HG03439 (cell line): ENCODE measurements at regions not wholly inside any gene's neighbourhood (a gene's known extent, or its start where the extent isn't known, plus 50 kb on each side); places are given as distances from the start of the nearest gene placed in this dataset.

Source experiments
- ATAC-seq: cut with Tn5 transposase; IDR thresholded peaks from one replicate; pipeline ENCODE4 v1.9.1; 2021; ENCODE audit warnings: mild to moderate bottlenecking, moderate library complexity; ENCODE audit not compliant: unreplicated experiment

DNA sequence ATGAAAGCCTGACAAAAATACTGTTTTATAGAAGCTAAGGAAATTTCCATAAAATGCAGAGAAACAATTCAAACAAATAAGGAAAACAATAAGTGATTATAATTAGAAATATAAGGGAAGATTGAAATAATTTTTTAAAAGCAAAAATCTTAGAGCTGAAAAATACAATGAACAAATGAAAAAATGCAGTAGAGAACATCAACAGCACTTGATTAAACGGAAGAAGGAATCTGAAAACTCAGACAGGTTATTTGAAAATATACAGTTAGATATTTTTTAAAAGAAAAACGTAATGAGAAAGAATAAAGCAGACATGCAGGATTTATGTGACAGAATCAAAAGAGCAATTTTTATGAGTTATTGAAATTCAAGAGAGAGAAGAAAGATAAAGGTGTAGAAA lies 279.1 kb upstream of the MAGI2 start:
- no peak for ATAC-seq

DNA sequence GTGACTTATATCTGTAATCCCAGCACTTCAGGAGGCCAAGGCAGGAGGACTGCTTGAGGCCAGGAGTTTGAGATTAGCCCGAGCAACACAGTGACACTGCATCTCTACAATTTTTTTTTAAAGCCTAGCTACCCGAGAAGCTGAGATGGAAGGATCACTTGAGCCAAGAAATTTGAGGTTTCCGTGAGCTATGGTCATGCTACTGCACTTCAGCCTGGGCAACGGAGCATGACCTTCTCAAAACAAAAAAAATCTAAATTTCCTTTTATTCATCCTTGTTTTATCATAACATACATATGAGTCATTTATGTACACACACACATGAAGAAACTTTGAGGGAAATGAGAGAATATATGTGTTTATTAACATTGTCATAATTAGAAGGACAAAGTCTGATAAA lies 277.5 kb upstream of the MAGI2 start:
- no peak for ATAC-seq

DNA sequence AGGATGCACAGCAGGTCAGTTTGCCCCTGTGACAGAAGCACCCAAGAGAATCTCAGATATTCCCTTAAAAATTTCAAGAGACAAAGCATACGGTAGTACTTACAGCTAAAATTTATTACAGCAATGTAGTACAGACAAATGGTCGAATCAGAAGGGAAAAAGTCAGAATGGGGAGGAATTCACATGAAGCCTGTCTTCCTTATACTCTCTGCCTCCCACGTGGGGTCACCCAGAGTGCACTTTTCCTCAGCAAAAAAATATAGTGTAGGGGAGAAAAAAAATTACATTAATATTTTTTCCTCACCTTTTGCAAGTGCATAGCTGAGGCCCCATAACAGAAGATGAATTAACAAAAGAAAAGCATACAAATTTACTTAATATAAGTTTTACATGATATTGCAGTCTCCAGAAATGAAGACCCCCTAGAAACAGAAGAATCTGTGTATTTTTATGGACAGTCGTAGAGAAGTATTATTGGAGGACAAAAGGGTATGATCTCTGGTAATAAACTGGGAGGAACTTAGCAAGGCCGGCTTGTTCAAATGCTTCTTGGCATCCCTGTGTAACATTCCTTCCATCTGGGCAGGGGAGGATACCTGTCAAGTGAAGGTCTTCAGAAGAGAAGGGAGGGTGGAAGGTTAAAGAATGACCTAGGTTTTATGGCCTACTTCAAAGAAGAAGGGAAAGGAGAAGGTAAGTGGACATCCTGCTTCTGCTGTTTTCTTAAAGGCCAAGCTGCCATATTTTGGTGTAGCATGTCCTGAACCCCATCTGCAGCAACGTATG lies 270.6 kb upstream of the MAGI2 start:
- ATAC-seq: no peak

DNA sequence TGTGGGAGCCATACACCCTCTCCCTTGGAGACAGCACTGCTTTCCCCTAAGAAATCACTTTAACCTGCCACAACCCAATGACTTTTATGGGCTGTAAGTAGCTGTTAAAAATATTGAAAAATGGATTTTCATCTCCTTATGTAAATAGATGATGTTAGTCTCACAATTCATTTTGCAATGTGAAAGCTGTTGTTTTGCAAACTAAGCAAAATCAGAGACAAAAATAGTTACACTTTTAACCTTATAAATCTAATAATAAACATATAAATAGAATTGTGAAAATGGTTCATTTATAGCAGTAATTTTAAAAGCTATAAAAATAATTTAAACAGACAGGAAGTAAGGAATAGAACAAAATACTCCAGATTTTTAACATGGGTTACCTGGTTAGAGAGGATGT lies 268.8 kb upstream of the MAGI2 start:
- no peak for ATAC-seq

DNA sequence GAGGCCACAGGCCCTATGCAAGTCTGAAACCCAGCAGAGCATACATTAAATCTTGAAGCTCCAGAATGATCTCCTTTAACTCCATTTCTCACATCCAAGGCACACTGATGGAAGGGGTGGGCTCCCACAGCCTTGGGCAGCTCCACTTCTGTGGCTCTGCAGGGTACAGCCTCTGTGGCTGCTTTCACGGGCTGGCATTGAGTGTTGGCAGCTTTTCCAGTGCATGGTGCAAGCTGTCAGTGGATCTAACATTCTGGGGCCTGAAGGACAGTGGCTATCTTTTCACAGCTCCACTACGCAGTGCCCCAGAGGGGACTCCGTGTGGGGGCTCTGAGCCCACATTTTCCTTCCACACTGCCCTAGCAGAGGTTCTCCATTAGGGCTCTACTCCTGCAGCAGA lies 265.7 kb upstream of the MAGI2 start:
- ATAC-seq: no peak

DNA sequence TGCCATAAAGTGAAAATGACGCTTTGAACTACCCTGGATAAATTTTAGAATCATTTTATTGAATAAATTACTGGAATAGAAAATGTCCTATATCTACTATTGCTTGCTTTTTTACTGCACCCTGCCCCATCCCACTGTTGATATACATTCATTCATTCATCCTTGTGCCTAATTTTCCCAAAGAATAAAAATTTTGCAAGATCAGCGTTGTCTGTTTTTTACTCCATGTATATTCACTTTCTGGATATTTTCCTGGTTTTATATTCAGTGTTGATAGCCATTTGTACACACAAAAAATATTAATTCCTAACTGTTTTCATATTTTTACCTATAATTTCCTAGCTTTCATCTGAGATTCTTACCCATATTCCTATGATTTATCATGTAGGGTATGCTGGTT lies 262.9 kb upstream of the MAGI2 start:
- no peak for ATAC-seq

DNA sequence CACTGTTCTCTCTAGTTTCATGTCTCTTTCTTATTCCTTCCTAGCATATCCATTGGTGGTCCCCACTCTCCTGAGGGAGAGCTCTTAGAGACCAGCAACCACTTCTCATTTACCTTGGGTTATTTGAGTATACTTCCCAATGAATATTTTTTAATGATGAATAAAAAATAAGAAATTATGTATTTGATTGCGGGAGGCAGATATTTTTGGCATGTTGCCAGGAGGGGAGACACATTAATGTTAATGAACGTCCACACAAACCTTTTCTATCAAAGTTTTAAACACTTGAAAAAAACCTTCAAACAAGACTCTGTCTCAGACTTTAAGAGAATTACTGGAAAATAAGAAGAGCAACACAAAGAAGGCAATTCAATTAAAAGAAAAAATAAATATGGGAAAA lies 260.6 kb upstream of the MAGI2 start:
- no peak for ATAC-seq

DNA sequence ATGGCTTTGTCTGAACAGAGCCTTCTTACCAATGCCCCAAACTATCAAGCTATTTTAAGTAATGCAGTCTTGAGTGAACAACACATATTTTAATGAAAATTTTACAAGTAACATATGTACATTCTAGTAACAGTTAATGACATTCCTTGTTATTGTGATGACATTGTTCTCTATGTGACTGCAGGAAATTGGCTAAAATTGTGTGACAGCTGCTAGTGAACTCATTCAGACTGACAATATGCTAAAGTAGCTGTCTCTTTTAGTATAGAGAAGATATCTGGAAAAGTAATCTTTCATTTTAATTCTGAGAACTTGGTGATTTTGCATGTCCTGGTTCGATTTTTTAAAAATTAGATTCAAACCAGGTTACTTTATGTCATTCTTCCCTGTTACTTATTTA lies 259.8 kb upstream of the MAGI2 start:
- no peak for ATAC-seq

DNA sequence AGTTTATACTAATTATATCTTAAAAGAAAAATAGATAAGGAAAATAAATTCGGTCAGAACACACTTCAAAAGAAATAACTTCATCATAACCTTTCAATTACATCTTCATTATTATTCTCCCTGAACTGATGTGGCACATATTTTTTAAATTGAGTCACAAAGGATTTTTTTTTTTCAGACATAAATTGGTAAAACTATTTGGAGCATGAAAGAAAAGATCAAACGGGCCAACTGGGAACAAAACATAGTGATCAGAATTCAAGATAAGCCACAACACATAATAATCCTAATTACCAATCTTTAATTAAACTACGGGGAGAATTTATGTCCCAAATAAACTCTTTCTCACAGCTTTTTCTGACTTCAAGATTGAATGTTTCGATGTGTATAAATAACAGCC lies 258.2 kb upstream of the MAGI2 start:
- no peak for ATAC-seq

DNA sequence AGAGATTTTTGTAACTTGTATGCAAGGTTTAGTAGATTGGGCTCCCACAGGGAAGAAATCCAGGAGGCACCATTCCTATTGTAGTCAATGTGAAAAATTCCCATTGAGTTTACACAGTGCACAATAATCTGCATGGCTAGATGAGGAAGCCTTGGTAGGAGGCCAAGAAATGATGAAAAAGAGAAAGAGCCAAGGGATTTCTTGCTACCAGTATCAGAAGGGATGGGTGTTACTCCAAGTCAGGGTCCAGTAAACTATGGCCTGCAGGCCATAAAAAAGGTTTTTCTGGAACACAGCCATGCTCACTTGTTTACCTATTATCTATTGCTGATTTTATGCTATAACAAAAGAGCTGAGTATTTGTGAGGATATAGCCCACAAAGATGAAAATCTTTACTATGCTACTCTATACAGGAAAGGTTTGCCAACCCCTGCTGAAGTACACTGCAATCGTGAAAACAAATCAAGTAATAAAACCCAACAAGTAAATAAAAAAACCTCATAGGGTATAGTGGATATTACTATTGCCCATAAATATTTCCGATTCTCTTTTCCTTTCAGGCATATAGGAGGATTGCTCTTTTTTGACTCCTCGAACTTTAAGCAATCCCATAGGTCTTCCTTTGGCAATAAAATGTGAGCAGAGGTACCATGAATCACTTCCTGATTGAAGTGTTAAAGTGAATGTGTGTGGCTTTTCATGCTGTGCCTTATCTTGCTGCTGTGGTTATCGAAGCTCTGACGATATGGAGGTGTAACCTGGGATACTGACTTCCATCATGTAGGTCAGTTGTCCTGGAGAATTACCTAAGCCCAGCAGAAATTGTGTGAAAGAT lies 256.3 kb upstream of the MAGI2 start:
- ATAC-seq: no peak

DNA sequence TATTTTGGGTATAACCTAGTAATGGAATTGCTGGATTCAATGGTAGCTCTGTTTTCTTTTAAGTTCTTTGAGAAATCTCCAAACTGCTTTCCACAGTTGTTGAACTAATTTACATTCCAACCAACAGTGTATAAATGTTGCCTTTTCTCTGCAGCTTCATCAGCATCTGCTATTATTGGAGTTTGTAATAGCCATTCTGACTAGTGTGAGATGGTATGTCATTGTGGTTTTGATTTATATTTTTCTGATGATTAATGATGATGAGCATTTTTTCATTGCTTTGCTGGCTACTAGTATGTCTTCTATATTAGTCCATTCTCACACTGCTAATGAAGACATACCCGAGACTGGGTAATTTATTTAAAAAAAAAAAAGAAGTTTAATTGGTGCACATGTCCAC lies 248.6 kb upstream of the MAGI2 start:
- ATAC-seq: no peak

DNA sequence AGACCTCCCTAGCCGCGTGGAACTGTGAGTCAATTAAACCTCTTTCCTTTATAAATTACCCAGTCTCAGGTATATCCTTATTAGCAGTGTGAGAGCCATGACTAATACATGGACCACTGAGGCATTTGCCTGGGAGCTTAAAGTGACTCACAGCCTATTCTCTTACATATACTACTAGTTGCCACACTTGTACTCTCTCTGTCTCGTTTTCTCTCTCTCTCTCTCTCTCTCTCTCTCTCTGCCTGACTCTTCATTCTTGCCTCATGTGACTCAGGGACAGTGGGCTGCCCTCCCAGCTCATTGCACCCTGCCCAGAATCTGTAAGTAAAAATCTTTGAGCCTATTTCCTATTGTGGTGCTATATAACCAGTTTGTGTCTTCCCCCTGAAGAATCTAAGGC lies 238.5 kb upstream of the MAGI2 start:
- ATAC-seq: no peak

DNA sequence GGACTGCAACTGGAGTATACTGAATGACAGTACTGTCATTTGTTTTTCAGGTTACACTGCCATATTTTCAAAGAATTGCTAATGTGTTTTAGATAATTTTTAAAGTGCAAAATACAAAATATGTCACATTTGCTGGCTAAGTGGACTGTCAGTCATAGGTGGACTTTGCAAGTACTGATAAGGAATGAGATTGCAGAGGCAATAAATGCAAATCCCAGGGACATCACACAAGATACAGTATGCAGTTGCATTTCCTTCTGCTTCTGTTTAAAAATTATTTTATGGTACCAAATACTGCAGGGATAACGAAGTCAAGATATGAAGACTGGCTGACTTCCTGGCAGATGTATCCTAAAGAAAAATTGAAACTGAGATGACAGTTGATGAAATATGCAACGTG lies 237.6 kb upstream of the MAGI2 start:
- no peak for ATAC-seq

DNA sequence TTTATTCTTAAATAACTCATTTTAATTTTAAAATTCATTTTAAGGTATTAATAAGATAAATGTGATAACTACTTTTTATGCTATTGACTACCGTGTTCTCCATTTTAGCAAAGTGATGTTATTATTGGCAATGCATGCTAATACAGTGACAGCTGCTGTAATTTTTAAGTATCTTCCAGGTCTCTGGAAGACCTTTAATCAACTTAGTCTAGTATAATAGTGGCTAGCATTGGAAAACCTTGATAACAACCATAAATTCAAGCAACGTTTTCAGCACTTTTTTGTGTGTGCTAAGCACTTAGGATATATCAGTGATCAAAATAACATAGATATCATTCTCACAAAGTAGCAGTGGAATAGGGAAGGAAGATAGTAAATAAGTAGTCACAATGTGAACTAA lies 230.9 kb upstream of the MAGI2 start:
- no peak for ATAC-seq

DNA sequence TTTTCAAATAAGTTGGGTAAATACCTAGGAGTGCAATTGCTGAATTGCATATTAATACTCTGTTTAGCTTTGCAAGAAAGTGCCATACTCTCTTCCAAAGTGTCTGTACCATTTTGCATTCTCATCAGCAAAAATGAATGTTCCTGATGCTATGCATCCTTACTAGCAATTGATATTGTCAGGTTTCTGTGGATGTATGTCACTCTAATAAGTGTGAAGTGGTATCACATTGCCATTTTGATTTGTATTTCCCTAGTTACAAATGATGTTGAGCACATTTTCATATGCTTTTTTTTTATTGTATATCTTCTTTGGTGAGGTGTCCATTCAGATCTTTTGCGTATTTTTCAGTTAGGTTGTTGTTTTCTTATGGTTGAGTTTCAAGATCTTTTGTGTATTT lies 230.4 kb upstream of the MAGI2 start:
- no peak for ATAC-seq

DNA sequence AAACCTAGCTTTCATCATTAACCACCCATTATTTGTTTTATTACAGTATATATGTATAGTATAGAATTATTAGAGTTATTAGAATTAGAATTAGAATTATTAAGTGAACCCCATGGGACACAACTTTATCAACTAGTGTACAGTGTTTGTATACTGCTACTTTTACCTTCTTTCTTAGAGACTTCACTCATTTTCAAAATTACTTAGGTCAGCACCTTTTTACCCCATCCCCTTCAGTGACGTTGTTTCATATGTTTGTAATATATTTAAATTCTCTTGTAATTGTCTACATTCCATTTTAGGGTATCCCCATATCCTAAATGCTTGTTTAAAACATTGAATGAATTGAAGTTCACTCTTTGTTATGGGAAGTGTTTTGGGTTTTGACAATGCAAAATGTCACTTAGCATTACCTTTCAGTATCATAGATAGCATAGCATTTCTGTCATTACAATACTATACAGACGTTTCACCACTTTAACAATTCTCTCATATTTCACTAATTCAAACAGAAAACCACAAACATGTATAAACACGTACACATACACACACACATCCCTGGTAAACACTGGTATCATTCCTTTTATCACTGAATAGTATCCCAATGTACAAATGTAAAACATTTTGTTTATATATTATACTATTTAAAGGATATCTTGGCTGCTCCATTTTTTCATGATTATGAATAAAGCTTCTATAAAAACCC lies 229.9 kb upstream of the MAGI2 start:
- ATAC-seq: no peak

DNA sequence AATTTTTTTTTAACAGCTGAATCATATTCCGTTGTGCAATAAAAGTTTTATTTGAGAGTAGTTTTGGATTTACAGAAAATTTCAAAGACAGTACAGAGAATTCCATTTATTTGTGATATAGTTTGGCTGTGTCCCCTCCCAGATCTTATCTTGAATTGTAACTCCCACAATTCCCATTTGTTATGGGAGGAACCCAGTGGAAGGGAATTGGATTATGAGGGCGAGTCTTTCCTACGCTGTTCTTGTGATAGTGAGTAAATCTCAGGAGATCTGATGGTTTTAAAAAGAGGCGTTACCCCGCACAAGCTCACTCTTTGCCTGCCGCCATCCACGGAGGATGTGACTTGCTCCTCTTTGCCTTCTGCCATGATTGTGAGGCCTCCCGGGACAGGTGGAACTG lies 228.0 kb upstream of the MAGI2 start:
- no peak for ATAC-seq

DNA sequence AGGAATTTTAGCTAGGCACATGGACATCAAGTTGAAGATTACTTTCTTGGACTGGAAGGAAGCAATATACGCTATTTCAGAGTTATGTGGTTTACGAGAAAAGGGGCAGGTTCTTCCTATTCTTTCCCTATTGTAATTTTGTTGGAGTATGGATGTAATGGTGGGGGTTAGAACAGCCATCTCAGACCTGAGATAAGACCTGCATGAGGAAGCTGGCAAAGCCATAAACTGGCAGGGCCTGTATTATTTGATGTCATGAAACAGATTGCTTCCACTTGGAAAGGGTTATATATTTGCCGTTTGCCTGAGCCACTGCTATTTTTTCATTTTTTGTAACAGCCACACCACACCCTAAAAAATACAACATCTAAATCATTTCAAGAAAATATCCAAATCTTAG lies 220.5 kb upstream of the MAGI2 start:
- ATAC-seq: no peak

DNA sequence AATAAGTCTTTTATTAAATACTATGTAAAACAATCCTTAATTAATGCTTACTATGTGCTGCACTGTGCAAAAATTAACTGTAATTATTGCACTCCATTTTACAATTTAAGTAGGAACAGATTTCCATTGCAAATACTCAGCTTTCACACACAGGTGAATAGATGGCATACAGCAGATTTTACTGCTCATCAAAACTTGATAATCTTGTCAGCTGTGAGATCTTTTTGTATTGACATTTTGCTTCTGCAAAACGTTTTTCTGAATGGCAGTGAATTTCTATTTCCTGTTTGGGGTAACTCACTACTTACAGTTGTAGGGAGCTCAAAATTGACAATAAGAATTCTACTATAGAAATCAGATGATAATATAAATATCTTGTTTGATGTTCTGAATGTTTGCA lies 220.0 kb upstream of the MAGI2 start:
- ATAC-seq: no peak

DNA sequence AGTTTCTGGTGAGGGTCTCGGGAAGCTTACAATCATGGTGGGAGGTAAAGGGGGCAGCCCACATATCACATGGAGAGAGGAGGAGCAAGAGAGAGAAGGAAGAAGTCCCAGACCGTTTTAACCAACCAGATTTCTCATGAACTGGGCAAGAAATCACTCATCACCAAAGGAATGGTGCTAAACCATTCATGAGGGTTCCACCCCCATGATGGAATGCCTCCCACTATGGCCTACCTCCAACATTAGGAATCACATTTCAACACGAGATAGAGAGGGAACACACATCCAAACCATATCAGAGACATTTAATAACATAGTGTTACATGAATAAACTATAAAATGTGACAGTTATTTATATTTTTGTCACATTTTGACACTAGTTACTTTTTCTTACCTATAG lies 214.8 kb upstream of the MAGI2 start:
- no peak for ATAC-seq

DNA sequence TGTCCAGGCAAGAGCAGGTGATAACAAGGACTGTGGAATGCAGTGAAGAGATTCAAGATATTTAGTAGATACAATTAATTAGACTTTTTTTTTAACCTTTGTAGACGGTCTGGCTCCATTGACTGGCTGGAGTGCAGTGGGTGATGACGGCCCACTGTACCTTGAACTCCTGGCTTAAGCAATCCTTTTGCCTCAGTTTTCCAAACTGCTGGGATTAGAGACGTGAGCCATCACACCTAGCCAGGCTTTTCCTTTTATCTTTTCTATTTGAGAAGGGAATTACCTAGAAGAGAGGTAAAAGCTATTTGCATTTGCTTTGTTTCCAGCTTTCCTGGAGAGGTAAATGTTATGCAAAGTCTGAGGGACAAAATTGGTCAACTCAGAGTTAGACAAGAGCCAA lies 213.0 kb upstream of the MAGI2 start:
- ATAC-seq: no peak
